Ovary (tissue), 7 donors: ENCODE measurements at regions not wholly inside any gene's neighbourhood (a gene's known extent, or its start where the extent isn't known, plus 50 kb on each side); places are given as distances from the start of the nearest gene placed in this dataset.
A peak's percentile ranks its signal among the peaks of the same experiment; 100 is the strongest.
"Not testable (repeated sequence)": the region's sequence is repeated elsewhere in the genome, so short reads cannot be mapped to it uniquely, and the experiment has no call there.

ENCODE experiments used
- DNase-seq, 5 donors: peaks; one replicate each; pipeline ENCODE4 v3.0.0-alpha.2; 2019 to 2020
- H3K27ac ChIP-seq, 2 donors: fragments of 200-600 bp; one replicate each; pipeline versions ENCODE4 v1.5.1 to v1.8.0; 2019 to 2022
- H3K27me3 ChIP-seq: fragments of 200-600 bp; one replicate; pipeline ENCODE4 v1.8.0; 2022
- H3K36me3 ChIP-seq: fragments of 200-600 bp; sonication (generic); one replicate; pipeline ENCODE4 v1.5.1; 2019
- H3K4me1 ChIP-seq: one replicate; pipeline ENCODE4 v1.8.1; 2013; ENCODE audit warnings: mild to moderate bottlenecking, moderate library complexity; ENCODE audit not compliant: insufficient read depth
- H3K4me3 ChIP-seq: fragments of 200-600 bp; sonication (generic); one replicate; pipeline ENCODE4 v1.5.1; 2017
- H3K9me3 ChIP-seq, 2 donors: fragments of 200-600 bp in 1 of 2; sonication (generic) in 1 of 2; one replicate each; pipeline versions ENCODE4 v1.5.1 to v1.8.1; 2013 to 2019; ENCODE audit warnings: mild to moderate bottlenecking in 1 of 2, moderate library complexity in 1 of 2
- EP300 ChIP-seq: sonication (generic); formaldehyde crosslinking; IDR thresholded peaks from one replicate; pipeline ENCODE4 v1.6.1; 2017; ENCODE audit warnings: antibody characterized with exemption
- POLR2A ChIP-seq: fragments of 450-650 bp; IDR thresholded peaks from one replicate; pipeline ENCODE4 v1.6.1; 2017; ENCODE audit warnings: antibody characterized with exemption, mild to moderate bottlenecking, moderate library complexity
- WGBS, 3 donors: extraction: QIAGEN DNeasy Blood & Tissue Kit in 1 of 3; methylation state at CpG; one replicate each; pipeline versions ENCODE4 v1.1.5 to v1.1.7; 2013 to 2017; 5-methylcytosine and 5-hydroxymethylcytosine counted together
- intact Hi-C, 4 donors: fragments of 100-400 bp; cut with DNase I; formaldehyde crosslinking; loops; one replicate each; pipeline versions ENCODE4 v1.11.0 to v1.15.1; 2022 to 2023
- TF ChIP-seq, protein P1 (sequence below), 3 donors: fragments of 450-650 bp in 2 of 3; fragments of 200-600 bp in 1 of 3; IDR thresholded peaks; one replicate each; pipeline versions ENCODE4 v1.5.1 to v1.8.0; 2016 to 2022; ENCODE audit warnings: antibody characterized with exemption in 3 of 3, mild to moderate bottlenecking in 1 of 3
- donor health status: DM: no; HTN: no; CAD: no; lungs with moderate emphysema.
- donor health status: DM: no; HTN: no; CAD: no.
- donor health status: Bipolar disorder and iron deficiency.
- donor health status: DM: no; HTN: no; CAD: no.
- donor health status: DM: yes; HTN: yes; CAD: no.

DNA sequence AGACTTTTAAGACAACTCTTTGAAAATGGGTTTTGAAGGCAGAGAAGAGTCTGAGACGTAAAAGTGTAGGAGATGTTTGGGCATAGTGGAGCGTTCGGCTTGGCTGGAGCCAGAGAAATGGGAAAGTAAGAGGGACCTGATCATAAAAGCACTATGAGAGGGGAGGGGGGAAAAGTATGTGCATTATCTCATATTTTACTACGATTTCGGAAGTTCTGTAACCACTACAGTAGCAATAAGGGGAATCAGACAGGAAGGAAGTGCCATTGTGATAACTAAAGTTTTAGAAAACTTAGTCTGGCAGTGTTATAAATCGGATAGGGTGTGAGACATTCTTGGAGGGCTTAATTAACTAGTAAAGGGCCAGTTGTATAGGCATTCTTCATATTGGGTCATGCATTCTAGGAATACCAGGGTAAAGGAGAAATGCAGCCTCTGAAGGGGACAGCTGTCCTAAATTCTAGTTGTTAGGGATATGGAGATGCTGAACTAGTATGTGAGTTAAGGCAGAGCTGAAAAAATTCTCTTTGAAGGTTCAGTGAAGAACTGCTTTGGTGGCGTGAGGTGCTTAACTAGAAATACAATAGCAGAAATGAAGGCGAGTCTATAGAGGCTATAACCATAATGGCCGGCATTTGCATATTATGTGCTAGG is 83.8 kb upstream of the FREM1 start:
- Histone ChIP-seq H3K27ac (no peak overlapping the region), H3K4me1 (peaks cover 4% of the 10 kb centered on the region), H3K36me3 (no peaks in the 10 kb centered on the region), H3K4me3 (peak overlapping the region; percentile 60), H3K9me3 (no peaks in the 10 kb centered on the region), H3K27me3 (no peaks in the 10 kb centered on the region)
- TF ChIP-seq, protein P1, sequence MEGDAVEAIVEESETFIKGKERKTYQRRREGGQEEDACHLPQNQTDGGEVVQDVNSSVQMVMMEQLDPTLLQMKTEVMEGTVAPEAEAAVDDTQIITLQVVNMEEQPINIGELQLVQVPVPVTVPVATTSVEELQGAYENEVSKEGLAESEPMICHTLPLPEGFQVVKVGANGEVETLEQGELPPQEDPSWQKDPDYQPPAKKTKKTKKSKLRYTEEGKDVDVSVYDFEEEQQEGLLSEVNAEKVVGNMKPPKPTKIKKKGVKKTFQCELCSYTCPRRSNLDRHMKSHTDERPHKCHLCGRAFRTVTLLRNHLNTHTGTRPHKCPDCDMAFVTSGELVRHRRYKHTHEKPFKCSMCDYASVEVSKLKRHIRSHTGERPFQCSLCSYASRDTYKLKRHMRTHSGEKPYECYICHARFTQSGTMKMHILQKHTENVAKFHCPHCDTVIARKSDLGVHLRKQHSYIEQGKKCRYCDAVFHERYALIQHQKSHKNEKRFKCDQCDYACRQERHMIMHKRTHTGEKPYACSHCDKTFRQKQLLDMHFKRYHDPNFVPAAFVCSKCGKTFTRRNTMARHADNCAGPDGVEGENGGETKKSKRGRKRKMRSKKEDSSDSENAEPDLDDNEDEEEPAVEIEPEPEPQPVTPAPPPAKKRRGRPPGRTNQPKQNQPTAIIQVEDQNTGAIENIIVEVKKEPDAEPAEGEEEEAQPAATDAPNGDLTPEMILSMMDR (IDR thresholded peaks at IDR 0.05), result no peak
- no peak for TF ChIP-seq EP300
- no peak for TF ChIP-seq POLR2A
- DNase-seq, result no peak
- WGBS, 3 donors, result 54 to 61% (median 55%) methylated on average over 9 of the region's 9 CpGs
- intact Hi-C loops, result loop anchor here in 1 of 4 donors (2.0 kb wide), 1 partner anchor 17 kb away; no protein-coding TSS in a partner anchor

DNA sequence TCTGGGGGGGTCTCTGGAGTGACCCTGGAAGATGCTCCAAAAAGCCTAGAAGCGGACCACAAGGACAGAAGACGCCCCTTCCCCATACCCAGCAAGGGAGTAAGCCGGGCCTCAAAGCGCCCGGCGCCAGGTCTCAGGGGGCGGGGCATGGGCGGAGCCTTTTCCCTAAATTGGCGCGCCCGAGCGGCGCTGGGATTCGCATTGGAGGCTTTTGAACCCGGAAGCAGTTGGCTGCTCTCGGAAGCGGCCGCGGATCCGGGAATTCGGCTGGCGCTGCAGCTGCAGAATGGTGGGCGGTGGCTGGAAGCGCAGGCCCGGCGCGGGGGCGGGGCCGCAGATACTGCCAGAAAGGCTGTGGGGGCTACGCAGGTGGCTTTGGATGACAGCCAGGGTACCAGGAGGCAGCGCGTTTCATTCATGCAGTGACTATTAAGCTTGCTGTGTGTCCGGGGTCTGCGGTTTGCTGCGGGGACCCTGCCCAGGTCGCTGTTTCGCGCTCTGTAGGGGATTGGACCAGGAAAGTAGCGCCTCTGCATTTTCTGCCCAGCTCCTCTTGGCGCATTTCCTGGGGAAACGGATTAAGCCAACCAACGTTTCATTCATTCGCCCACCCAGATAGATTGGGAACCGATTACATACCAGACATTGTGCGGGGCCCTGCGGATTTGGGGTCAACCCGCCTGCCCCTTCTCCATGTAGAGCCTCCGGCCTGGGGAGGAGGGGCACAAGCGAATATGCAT is 83.0 kb upstream of the FREM1 start:
- no peaks in the 10 kb centered on the region for H3K36me3 ChIP-seq
- H3K9me3 ChIP-seq, result no peaks in the 10 kb centered on the region
- no peak for TF ChIP-seq POLR2A
- TF ChIP-seq EP300, result no peak
- TF ChIP-seq, protein P1 (IDR thresholded peaks at IDR 0.05), result no peak
- DNase-seq, result peak; percentile 76 to 93 (median 85)
- peak overlapping the region; percentile 60 for H3K4me3 ChIP-seq
- intact Hi-C loops, result loop anchor here in 1 of 4 donors (2.0 kb wide), 1 partner anchor 18 kb away; no protein-coding TSS in a partner anchor
- WGBS, 3 donors, result 2 to 4% (median 3%) methylated on average over 48 to 49 of the region's 49 CpGs
- peaks cover 4% of the 10 kb centered on the region for H3K4me1 ChIP-seq
- no peak overlapping the region for H3K27ac ChIP-seq
- H3K27me3 ChIP-seq, result no peaks in the 10 kb centered on the region

DNA sequence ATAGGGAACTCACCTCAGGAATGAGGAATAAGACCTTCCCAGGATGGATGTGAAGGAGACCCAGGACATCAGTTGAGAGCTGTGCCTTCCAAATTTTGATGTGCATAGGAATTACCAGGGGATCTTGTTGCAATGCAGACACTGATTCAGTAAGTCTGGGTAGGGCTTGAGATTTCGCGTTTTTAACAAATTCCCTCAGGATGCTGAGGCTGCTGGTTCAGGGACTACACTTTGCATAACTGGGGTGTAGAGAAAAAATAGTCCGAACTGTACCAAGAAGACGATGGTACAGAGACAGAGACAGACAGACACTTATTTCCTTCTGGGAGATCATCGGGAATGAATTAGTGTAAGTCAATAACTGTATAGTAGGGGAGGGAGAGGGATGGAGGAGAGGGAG is 82.3 kb upstream of the FREM1 start:
- H3K4me1 ChIP-seq, result peaks cover 4% of the 10 kb centered on the region
- peak overlapping the region; percentile 60 for H3K4me3 ChIP-seq
- no peaks in the 10 kb centered on the region for H3K36me3 ChIP-seq
- no peaks in the 10 kb centered on the region for H3K9me3 ChIP-seq
- H3K27ac ChIP-seq, result no peak overlapping the region
- H3K27me3 ChIP-seq, result no peaks in the 10 kb centered on the region
- TF ChIP-seq, protein P1 (IDR thresholded peaks at IDR 0.05), result no peak
- TF ChIP-seq EP300 (no peak), POLR2A (no peak)
- WGBS, 3 donors, result 81 to 92% (median 88%) methylated on average over 5 of the region's 5 CpGs
- intact Hi-C loops, result loop anchor here in 1 of 4 donors (2.0 kb wide), 1 partner anchor 18 kb away; no protein-coding TSS in a partner anchor
- no peak for DNase-seq

DNA sequence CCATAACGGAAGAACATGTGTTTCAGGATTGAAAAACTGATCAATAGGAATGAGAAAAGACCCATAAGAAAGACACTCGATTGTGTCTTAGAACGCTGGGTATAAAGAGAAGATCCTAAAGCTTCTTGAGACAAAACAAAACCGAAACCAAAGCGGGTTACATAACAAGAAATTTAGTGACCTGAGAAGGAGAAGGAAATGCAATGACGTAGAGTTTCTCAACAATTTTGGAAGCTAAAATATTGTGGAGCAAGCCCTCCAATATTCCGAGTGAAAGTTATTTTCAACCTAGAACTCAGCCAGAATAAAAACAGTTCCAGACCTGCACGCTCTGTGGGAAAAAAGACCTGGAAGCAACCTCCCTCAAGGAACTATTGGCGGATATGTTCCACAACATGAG is 81.9 kb upstream of the FREM1 start:
- no peaks in the 10 kb centered on the region for H3K9me3 ChIP-seq
- no peak for TF ChIP-seq POLR2A
- TF ChIP-seq, protein P1 (IDR thresholded peaks at IDR 0.05), result no peak
- TF ChIP-seq EP300, result no peak
- no peak overlapping the region for H3K4me3 ChIP-seq
- 94 to 97% (median 94%) methylated on average over 9 of the region's 9 CpGs for WGBS, 3 donors
- H3K27ac ChIP-seq, result no peak overlapping the region
- peaks cover 4% of the 10 kb centered on the region for H3K4me1 ChIP-seq
- H3K36me3 ChIP-seq, result no peaks in the 10 kb centered on the region
- no peak for DNase-seq
- H3K27me3 ChIP-seq, result no peaks in the 10 kb centered on the region
- intact Hi-C loops, result loop anchor here in 1 of 4 donors (2.0 kb wide), 1 partner anchor 19 kb away; no protein-coding TSS in a partner anchor

DNA sequence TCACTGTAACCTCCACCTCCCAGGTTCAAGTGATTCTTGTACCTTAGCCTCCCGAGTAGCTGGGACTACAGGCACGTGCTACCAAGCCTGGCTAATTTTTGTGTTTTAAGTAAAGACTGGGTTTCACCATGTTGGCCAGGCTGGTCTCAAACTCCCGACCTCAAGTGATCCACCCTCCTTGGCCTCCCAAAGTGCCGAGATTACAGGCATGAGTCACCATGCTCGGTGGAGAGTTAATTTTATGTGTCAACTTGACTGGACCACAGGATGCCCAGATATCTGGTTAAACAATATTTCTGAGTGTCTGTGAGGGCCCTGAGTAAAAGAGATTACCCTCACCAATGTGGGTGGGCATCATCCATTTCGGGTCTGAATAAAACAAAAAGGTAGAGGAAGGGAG is 80.4 kb upstream of the FREM1 start:
- H3K27ac ChIP-seq, H3K4me1 ChIP-seq, H3K9me3 ChIP-seq, DNase-seq, H3K36me3 ChIP-seq, H3K27me3 ChIP-seq, intact Hi-C loops, H3K4me3 ChIP-seq: not testable (repeated sequence)
- 91 to 93% (median 91%) methylated on average over 6 of the region's 6 CpGs for WGBS, 3 donors
